Stomach (tissue), 8 donors: ENCODE measurements at regions not wholly inside any gene's neighbourhood (a gene's known extent, or its start where the extent isn't known, plus 50 kb on each side); places are given as distances from the start of the nearest gene placed in this dataset.

Experiments used
- DNase-seq, 2 donors: peaks; one replicate each; pipeline versions ENCODE4 v3.0.0 to v3.0.0-alpha.2; 2013 to 2019
- H3K27ac ChIP-seq, 5 donors: fragments of 200-600 bp in 4 of 5; sonication (generic) in 4 of 5; one replicate each; pipeline ENCODE4 v1.5.1; 2013 to 2019; ENCODE audit warnings: mild to moderate bottlenecking in 1 of 5, moderate library complexity in 1 of 5
- H3K27me3 ChIP-seq, 3 donors: fragments of 200-600 bp; sonication (generic); one replicate each; pipeline ENCODE4 v1.5.1; 2017 to 2019; ENCODE audit warnings: mixed run types in 1 of 3
- H3K36me3 ChIP-seq, 4 donors: fragments of 200-600 bp; sonication (generic); 1 replicate in 3 of 4; 2 replicates in 1 of 4; pipeline ENCODE4 v1.5.1; 2016 to 2019
- H3K4me1 ChIP-seq, 4 donors: fragments of 200-600 bp; sonication (generic); one replicate each; pipeline ENCODE4 v1.5.1; 2016 to 2019
- H3K4me3 ChIP-seq, 4 donors: fragments of 200-600 bp; sonication (generic) in 3 of 4; one replicate each; pipeline ENCODE4 v1.5.1; 2016 to 2019; ENCODE audit warnings: mild to moderate bottlenecking in 1 of 4
- H3K9me3 ChIP-seq, 4 donors: fragments of 200-600 bp; sonication (generic); one replicate each; pipeline ENCODE4 v1.5.1; 2016 to 2019
- CTCF ChIP-seq, 7 experiments: fragments of 450-650 bp in 4 of 7; fragments of 200-600 bp in 3 of 7; sonication (generic) in 3 of 7; IDR thresholded peaks; one replicate each; pipeline ENCODE4 v1.5.1; 2016 to 2019; ENCODE audit warnings: antibody characterized with exemption in 7 of 7, control low read depth in 2 of 7, mild to moderate bottlenecking in 1 of 7
- EP300 ChIP-seq: sonication (generic); formaldehyde crosslinking; IDR thresholded peaks from one replicate; pipeline ENCODE4 v1.6.1; 2017; ENCODE audit warnings: antibody characterized with exemption
- POLR2A ChIP-seq, 4 donors: fragments of 450-650 bp; IDR thresholded peaks; one replicate each; pipeline ENCODE4 v1.6.1; 2016; ENCODE audit warnings: antibody characterized with exemption in 4 of 4, control low read depth in 2 of 4, mild to moderate bottlenecking in 1 of 4, moderate library complexity in 1 of 4
- POLR2AphosphoS5 ChIP-seq, 3 donors: sonication (generic); formaldehyde crosslinking; IDR thresholded peaks; one replicate each; pipeline ENCODE4 v1.6.1; 2016; ENCODE audit warnings: antibody characterized with exemption in 3 of 3
- WGBS, 5 donors: extraction: QIAGEN DNeasy Blood & Tissue Kit in 3 of 5; methylation state at CpG; one replicate each; pipeline versions ENCODE4 v1.1.5 to v1.1.7; 2013 to 2018; 5-methylcytosine and 5-hydroxymethylcytosine counted together
- intact Hi-C: fragments of 100-400 bp; cut with DNase I; formaldehyde crosslinking; loops from one replicate; pipeline ENCODE4 v1.15.1; 2023; ENCODE audit warnings: low total_unique reads
- donor health status: healthy with polysubstance abuse.
- donor health status: Bipolar disorder and iron deficiency.
- donor health status: healthy.

DNA sequence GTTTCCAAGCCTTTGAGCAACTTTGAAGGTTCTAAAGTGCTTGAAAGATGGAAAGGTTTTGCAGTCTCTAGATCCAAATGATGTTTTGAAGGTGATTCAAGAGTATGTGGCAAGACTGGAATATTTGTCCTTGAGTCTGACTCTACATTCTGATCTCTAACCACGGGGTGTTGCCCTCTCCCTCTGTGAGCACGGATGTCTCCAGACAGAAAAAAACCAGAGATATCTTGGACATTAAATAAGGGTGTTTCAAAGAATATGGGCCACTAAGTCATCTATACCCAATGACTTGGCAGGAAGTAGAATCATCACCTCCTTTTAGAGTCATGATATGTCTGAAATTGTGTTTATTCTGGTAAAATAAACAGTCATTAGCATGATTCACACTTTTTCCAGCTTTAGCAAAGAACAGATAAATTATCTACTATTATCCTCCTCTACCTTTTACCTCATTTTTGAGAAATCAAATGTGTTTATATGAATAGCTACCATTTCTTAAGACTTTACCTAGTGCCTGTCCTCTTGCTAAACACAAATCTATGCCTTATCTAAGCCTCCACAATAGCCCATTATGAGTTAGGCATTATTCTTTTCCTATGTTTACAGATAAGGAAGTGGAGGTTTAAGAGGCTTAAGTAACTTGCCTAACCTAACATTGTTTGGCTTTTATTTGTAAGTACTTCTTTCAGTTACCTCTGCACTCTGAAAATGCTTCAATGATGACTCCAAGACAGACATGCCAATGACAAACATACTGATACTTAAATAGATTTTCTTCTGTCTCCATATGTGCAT, 384.4 kb downstream of the BMP2 start:
- 21 to 37% (median 34%) methylated on average over 2 of the region's 2 CpGs for WGBS, 5 donors
- Histone ChIP-seq H3K9me3 (no peaks in the 10 kb centered on the region), H3K36me3 (no peaks in the 10 kb centered on the region), H3K4me3 (no peak overlapping the region), H3K4me1 (peaks cover 0 to 9% (median 0%) of the 10 kb centered on the region in 4 donors), H3K27me3 (no peaks in the 10 kb centered on the region), H3K27ac (no peak overlapping the region)
- intact Hi-C loops, result no loop called here
- no peak for TF ChIP-seq POLR2AphosphoS5 (IDR thresholded peaks at IDR 0.05)
- TF ChIP-seq POLR2A (IDR thresholded peaks at IDR 0.05), result no peak
- TF ChIP-seq EP300, result no peak
- no peak for TF ChIP-seq CTCF (IDR thresholded peaks at IDR 0.05)
- no peak for DNase-seq

DNA sequence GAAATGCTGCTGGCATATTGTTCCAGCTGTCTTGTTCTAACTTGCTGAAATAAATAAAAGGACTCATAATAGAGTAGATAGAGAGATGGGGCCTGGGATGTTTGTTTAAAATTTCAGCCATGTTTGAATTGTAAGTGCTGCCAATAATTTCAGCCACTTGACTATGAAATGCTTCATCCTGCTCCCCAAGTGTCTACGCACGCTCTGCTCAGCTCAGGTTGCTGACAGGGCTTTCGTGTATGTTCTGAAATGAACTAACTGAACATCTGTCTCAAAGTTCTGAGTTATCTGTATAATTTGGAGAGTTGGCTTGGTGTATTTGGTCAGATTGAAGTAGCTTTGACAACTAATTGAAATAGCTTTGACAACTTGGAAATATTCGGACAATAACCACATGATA, 387.8 kb downstream of the BMP2 start:
- Histone ChIP-seq H3K27ac (no peak overlapping the region), H3K36me3 (no peaks in the 10 kb centered on the region), H3K27me3 (no peaks in the 10 kb centered on the region), H3K4me3 (no peak overlapping the region), H3K9me3 (no peaks in the 10 kb centered on the region), H3K4me1 (peaks cover 0 to 9% (median 0%) of the 10 kb centered on the region in 4 donors)
- 76 to 88% (median 79%) methylated on average over 4 of the region's 4 CpGs for WGBS, 5 donors
- TF ChIP-seq EP300 (no peak), POLR2AphosphoS5 (IDR thresholded peaks at IDR 0.05) (no peak), POLR2A (IDR thresholded peaks at IDR 0.05) (no peak), CTCF (IDR thresholded peaks at IDR 0.05) (no peak)
- intact Hi-C loops, result no loop called here
- DNase-seq, result no peak

- H3K27ac ChIP-seq, result no peak overlapping the region
- DNase-seq, result no peak
- H3K27me3 ChIP-seq, result no peaks in the 10 kb centered on the region
- no peak overlapping the region for H3K4me3 ChIP-seq
- intact Hi-C loops, result no loop called here
- no peaks in the 10 kb centered on the region for H3K9me3 ChIP-seq
- WGBS, 5 donors, result 87 to 97% (median 88%) methylated on average over 2 of the region's 2 CpGs
- TF ChIP-seq POLR2A (IDR thresholded peaks at IDR 0.05), result no peak
- TF ChIP-seq EP300, result no peak
- TF ChIP-seq CTCF (IDR thresholded peaks at IDR 0.05), result no peak
- no peak for TF ChIP-seq POLR2AphosphoS5 (IDR thresholded peaks at IDR 0.05)
- no peaks in the 10 kb centered on the region for H3K36me3 ChIP-seq
- H3K4me1 ChIP-seq, result peaks cover 0 to 9% (median 0%) of the 10 kb centered on the region in 4 donors
These were observed 388.3 kb downstream of the BMP2 start for GRCh38 chr20:7155794-7156193.

- Histone ChIP-seq H3K4me3 (no peak overlapping the region), H3K4me1 (no peaks in the 10 kb centered on the region), H3K36me3 (no peaks in the 10 kb centered on the region), H3K27ac (no peak overlapping the region), H3K27me3 (no peaks in the 10 kb centered on the region), H3K9me3 (no peaks in the 10 kb centered on the region)
- TF ChIP-seq CTCF (IDR thresholded peaks at IDR 0.05) (no peak), EP300 (no peak), POLR2A (IDR thresholded peaks at IDR 0.05) (no peak), POLR2AphosphoS5 (IDR thresholded peaks at IDR 0.05) (no peak)
- intact Hi-C loops, result no loop called here
- DNase-seq, result no peak
These were observed 392.4 kb downstream of the BMP2 start for GRCh38 chr20:7159903-7160302.
